ENCODE measurements at regions not wholly inside any gene's neighbourhood (a gene's known extent, or its start where the extent isn't known, plus 50 kb on each side); places are given as distances from the start of the nearest gene placed in this dataset.
A peak's percentile ranks its signal among the peaks of the same experiment; 100 is the strongest.

- TF ChIP-seq, protein P1, sequence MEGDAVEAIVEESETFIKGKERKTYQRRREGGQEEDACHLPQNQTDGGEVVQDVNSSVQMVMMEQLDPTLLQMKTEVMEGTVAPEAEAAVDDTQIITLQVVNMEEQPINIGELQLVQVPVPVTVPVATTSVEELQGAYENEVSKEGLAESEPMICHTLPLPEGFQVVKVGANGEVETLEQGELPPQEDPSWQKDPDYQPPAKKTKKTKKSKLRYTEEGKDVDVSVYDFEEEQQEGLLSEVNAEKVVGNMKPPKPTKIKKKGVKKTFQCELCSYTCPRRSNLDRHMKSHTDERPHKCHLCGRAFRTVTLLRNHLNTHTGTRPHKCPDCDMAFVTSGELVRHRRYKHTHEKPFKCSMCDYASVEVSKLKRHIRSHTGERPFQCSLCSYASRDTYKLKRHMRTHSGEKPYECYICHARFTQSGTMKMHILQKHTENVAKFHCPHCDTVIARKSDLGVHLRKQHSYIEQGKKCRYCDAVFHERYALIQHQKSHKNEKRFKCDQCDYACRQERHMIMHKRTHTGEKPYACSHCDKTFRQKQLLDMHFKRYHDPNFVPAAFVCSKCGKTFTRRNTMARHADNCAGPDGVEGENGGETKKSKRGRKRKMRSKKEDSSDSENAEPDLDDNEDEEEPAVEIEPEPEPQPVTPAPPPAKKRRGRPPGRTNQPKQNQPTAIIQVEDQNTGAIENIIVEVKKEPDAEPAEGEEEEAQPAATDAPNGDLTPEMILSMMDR (IDR thresholded peaks at IDR 0.05) = peak; percentile 88
- no peak for TF ChIP-seq EZH2 (IDR thresholded peaks at IDR 0.05)
Observed at GRCh38 chr11:30128269-30128932, 102.4 kb upstream of the FSHB start.
